AG09309 (cell line): ENCODE measurements at regions not wholly inside any gene's neighbourhood (a gene's known extent, or its start where the extent isn't known, plus 50 kb on each side); places are given as distances from the start of the nearest gene placed in this dataset.

Experiments
- DNase-seq: peaks from one replicate; pipeline ENCODE4 v3.0.0-alpha.2; 2010; ENCODE audit warnings: low read depth
- H3K4me3 ChIP-seq: 2 replicates; pipeline ENCODE4 v1.5.1; 2011; ENCODE audit warnings: mild to moderate bottlenecking, low read depth, low read length, moderate library complexity; ENCODE audit not compliant: control insufficient read depth
- TF ChIP-seq, protein P1 (sequence below): IDR thresholded peaks from 2 replicates; pipeline ENCODE4 v1.5.1; 2011; ENCODE audit warnings: mild to moderate bottlenecking, low read depth, low read length, inconsistent platforms; ENCODE audit not compliant: insufficient read depth, control insufficient read depth; ENCODE audit errors: missing control alignments

DNA sequence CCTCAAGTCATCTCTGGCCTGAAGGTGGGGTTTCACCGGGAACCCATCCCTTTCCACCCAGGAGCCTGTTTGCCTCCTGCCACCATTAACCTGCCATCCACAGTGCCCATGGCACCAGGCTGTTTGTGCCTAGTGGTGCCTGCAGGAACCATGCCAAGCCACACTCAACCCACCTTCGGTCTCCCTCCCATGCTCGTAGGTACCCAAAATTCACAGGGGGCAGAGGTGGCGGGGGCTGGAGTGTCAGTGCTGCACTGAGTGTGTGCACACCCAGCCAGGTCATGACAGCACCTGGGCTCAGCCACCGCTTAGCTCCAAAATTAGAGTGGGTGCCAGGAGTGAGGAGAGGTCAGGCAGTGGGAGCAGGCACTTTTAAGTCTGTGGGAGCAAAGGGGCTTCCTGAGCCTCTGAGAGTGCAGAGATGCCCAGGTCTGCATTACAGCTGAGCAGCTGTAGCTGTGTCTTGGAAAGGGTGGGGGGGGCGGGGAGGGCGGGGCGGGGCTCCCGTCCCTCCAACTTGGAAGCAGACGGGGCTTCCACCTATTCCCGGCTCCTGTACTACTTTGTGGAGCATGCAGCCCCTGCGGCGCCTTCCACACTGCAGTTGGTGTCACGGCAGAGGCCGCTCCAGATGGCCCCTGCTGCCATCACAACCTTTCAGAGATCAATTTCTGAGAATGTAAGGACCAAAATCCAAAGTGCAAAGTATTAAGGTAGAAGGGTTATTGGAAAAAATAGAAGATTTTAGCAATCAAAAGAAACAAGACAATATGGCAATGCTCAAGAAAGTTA is 2396.8 kb upstream of the C9orf72 start:
- no peak overlapping the region for H3K4me3 ChIP-seq
- no peak for DNase-seq
- TF ChIP-seq, protein P1, sequence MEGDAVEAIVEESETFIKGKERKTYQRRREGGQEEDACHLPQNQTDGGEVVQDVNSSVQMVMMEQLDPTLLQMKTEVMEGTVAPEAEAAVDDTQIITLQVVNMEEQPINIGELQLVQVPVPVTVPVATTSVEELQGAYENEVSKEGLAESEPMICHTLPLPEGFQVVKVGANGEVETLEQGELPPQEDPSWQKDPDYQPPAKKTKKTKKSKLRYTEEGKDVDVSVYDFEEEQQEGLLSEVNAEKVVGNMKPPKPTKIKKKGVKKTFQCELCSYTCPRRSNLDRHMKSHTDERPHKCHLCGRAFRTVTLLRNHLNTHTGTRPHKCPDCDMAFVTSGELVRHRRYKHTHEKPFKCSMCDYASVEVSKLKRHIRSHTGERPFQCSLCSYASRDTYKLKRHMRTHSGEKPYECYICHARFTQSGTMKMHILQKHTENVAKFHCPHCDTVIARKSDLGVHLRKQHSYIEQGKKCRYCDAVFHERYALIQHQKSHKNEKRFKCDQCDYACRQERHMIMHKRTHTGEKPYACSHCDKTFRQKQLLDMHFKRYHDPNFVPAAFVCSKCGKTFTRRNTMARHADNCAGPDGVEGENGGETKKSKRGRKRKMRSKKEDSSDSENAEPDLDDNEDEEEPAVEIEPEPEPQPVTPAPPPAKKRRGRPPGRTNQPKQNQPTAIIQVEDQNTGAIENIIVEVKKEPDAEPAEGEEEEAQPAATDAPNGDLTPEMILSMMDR: no peak

DNA sequence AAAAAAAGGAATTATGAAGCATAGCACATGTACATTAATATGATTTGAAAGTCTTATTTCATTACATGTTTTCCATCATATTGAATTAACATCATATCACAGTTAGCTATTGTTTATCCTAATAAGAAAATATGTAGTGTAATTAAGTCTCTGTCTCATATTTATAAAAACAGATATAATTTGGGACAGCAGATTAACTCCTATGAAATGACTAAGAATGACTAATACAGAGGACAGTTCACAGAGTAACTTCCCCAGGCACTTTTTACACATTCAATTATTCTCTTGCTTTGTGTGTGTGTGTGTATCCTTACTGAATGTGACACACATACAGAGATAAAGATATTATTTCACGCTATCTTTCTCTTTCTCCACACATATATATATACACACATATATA is 2400.9 kb upstream of the C9orf72 start:
- DNase-seq: no peak
- no peak overlapping the region for H3K4me3 ChIP-seq
- TF ChIP-seq, protein P1: no peak

DNA sequence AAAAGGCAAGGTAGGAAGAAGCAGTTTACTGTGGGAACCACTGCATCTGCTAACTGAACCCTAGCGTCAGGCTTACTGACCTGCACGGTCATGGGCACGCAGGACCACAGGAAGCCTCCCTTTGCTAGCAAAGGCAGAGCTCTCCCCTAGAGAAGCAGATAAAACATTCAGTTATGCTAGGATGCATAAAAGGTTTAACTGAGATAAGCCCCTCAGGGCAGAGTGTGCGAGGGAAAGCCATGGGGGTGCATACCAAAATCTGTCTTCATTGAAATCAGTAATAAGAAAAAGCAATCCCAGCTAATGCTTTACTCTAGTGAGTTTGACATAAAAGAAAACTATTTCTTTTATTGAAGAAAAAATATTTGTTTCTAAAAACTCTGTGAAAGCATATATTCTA is 2403.7 kb upstream of the C9orf72 start:
- DNase-seq: no peak
- no peak overlapping the region for H3K4me3 ChIP-seq
- TF ChIP-seq, protein P1: no peak

DNA sequence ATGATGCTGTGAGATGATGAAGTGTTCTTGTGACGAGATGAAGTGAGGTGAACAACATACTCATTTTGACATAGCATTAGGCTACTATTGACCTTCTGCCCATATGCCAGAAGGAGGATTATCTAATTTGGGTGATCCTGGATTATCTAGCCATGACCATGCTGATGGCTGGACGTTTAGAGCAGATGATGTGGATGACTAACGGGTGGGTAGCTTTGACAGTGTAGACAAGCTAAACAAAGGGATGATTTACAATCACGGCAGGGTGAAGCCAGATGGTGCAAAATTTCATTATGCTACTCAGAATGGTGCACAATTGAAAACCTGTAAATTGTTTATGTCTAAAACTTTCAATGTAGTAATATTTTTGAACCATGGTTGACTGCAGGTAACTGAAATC is 2403.4 kb upstream of the ACO1 start:
- TF ChIP-seq, protein P1: no peak
- no peak overlapping the region for H3K4me3 ChIP-seq
- DNase-seq: no peak

DNA sequence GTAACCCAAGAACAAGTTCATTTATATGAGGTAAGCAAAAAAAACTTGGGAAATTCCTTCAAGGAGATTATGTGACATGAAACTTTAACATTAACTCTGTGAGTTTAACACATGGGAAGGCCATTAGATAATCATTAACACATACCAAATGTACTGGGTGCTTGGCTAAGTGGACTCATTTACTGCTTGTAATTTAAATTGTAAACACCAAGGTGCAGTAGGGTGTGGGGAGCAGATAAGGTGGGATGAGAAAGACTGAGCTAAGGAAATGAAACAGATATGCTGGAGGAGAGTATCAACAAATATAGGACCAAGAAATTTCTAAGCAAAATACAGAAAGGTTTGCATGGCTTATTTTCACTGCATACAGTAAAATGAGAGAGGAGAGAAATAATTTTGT is 2384.8 kb upstream of the ACO1 start:
- DNase-seq: no peak
- no peak overlapping the region for H3K4me3 ChIP-seq
- TF ChIP-seq, protein P1: no peak

DNA sequence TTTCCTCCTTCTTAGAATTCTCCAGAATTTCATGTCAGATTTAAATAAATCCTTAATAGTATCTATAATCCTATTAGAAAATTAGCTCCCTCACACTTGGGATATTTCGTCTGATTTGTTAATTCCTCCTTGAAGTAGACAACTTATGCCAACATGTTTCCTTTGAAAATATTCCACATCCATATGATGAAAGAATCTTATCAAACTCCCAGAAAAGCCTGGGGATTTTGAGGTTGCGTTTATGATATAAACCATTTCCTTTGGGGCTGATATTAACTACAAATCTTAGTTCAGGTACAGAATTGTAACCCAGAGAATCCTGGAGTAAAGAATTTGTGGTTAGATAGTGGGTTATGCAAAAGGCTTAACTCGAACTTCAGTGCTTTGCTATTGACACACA is 2373.8 kb upstream of the ACO1 start:
- no peak overlapping the region for H3K4me3 ChIP-seq
- DNase-seq: no peak
- TF ChIP-seq, protein P1: no peak
